HG02588 (cell line): ENCODE measurements at regions not wholly inside any gene's neighbourhood (a gene's known extent, or its start where the extent isn't known, plus 50 kb on each side); places are given as distances from the start of the nearest gene placed in this dataset.

Source experiments
- ATAC-seq: cut with Tn5 transposase; IDR thresholded peaks from one replicate; pipeline ENCODE4 v1.9.1; 2021; ENCODE audit warnings: mild to moderate bottlenecking, moderate library complexity; ENCODE audit not compliant: unreplicated experiment

DNA sequence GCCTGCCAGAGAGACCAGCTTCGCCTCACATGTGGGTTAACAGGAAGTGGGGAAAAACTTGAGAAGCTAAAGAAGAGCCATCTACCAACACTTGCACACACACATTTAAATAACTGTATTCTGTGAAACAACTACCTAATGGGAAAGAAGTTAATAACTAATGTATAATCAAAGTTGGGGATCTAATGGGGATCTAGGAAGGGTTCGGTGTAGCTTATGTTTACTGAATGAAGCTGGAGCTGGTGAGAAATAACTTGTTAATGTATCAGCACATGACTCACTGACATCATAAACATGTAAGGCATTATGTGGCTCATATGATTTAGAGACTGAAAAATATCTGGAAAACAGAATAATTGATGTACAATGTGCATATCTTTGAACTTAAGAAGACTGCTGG lies 421.3 kb upstream of the NXPH2 start:
- no peak for ATAC-seq

- no peak for ATAC-seq
These were observed 416.6 kb upstream of the NXPH2 start for GRCh38 chr2:139196754-139197153.

GRCh38 chr2:139194546-139194945 lies 414.4 kb upstream of the NXPH2 start:
- no peak for ATAC-seq

DNA sequence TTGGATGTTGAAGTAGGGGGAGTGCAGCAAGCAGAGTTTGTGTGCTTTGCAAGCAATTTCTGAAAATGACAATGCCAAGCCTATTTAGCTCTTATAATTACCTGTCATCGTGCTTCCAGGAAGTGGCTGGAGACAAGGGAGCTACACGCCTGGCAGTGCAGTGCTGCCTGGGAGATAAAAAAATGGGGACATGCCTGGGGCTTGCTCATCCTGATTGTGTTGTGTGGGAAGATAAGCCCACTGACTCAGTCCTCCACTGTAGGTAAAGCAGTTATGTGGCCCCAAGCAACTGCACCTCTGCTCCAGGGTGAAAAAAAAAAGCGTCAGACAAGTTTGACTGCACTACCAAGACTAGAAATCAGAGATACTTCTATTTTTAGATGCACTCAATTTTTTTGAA lies 396.9 kb upstream of the NXPH2 start:
- no peak for ATAC-seq

GRCh38 chr2:139175510-139175909 lies 395.3 kb upstream of the NXPH2 start:
- ATAC-seq, result no peak

GRCh38 chr2:139170406-139170805 lies 390.2 kb upstream of the NXPH2 start:
- ATAC-seq, result no peak

DNA sequence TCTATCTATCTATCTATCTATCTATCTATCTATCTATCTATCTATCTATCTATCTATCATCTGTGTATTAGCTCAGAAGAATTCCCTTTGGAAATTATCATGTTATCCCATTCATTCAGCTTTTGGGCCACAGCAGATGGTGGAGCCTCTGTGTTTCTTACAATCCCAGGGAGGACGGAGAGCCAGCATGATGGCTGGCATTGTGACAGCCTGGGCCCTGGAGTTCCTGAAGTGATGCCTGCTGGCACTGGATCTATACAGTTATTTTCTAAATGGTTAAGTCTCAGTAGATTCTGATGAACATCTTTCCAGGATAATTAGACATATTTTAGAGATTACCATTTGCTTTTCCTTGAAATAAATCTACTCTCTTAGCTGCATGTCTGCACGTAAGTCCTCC lies 385.4 kb upstream of the NXPH2 start:
- no peak for ATAC-seq

GRCh38 chr2:139165041-139165440 lies 384.9 kb upstream of the NXPH2 start:
- ATAC-seq, result no peak

DNA sequence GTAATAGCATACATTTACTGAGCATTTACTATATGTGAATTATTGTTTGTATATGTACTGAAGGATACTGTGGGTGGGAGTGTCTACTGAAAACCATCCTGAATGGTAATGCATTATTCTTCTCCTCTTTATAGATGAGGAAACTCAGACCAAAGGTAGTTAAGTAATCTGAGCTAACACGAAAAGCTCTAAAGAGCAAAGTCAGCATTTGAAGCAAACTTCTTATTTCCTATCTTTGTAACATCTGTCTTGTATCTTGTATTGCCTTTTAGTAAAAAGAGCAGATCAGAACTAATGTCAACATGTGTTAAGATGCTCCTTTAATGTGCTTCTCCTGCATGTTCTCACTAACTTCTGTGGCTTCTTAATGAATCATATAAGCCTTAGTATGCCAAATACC lies 382.8 kb upstream of the NXPH2 start:
- ATAC-seq, result no peak

- no peak for ATAC-seq
These were observed 382.3 kb upstream of the NXPH2 start for GRCh38 chr2:139162456-139162855.

- no peak for ATAC-seq
These were observed 380.6 kb upstream of the NXPH2 start for GRCh38 chr2:139160836-139161235.

- ATAC-seq, result no peak
These were observed 379.0 kb upstream of the NXPH2 start for GRCh38 chr2:139159177-139159576.

DNA sequence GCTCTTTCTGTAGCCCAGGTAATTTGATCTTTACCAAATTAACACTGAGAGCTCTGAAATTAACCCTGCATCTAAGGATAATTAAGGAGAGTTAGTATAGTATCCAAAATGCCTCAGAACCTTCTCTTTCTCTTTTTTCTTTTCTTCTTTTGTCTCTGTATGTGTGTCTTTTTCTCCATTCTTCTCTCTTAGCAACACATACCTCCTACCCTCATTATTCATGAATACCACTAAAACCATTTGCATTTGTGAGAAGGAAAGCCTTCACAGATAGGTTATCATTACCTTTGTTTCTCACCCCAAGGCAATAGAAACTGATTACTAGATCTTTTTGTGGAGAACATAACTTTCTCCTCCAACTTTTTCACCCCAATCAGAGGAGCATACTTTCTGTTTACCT lies 376.5 kb upstream of the NXPH2 start:
- no peak for ATAC-seq

- ATAC-seq, result no peak
These were observed 375.8 kb upstream of the NXPH2 start for GRCh38 chr2:139155991-139156390.

- ATAC-seq, result no peak
These were observed 362.2 kb upstream of the NXPH2 start for GRCh38 chr2:139142252-139142880.

GRCh38 chr2:139124271-139124670 lies 344.1 kb upstream of the NXPH2 start:
- no peak for ATAC-seq

GRCh38 chr2:139123795-139124194 lies 343.6 kb upstream of the NXPH2 start:
- ATAC-seq, result no peak

- no peak for ATAC-seq
These were observed 342.5 kb upstream of the NXPH2 start for GRCh38 chr2:139122711-139123158.

DNA sequence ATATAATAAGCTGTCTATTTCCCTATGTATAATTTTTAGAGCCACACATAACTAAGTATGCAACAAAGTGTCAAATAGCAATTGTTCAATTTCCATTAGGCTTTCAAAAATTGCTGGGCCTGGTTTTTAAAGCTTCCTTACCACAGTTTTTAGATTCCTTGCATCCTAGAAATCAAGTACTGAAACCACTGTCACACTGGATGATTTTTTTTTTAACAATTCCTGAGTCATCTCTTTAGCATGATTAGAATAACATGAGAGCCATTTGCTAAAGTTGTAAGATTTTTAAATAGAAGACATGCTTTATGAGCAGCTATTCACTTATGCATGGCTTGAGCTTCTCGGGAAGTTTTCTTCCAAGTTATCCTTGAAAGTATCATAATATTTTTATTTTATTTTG lies 319.5 kb upstream of the NXPH2 start:
- ATAC-seq, result no peak

DNA sequence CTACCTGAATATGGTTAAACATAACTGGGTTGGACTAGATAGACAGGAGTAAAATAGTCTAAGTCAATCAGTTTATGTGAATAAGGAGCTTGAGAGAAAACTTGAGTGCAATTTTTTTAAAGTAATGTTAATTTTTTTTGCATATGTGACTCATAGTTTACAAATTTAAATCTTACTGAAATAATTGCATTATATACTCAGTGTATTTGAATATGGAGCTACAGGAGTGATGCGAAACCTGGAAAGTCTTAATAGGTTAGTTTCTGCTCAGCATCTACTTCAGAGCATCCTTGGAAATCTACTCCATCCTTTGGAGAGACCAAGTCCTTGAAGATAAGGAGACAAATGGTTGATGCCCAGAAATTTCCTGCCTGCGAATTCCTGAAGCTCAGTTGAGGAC lies 318.8 kb upstream of the NXPH2 start:
- ATAC-seq, result no peak

DNA sequence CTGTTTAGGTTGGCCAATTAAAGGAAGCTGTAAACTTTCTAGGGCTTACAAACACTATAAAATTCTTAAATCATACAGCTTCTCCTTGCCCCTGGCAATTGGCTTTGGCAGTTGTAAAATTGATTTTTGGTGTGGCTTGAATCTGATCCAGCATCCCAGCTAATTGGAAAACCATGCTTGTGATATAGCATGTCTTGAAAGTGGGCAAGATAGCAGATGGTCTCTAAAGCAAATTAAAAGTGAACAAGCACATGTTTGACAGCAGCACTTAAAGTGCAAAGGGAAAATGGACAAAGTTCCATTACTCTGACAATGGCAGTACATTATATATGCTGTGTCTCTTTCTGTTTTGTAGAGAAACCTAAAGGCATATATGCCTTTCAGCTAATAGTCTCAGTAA lies 302.9 kb upstream of the NXPH2 start:
- ATAC-seq, result no peak

GRCh38 chr2:139080244-139080643 lies 300.1 kb upstream of the NXPH2 start:
- ATAC-seq, result no peak

- ATAC-seq, result no peak
These were observed 299.1 kb upstream of the NXPH2 start for GRCh38 chr2:139079311-139079710.
